ENCODE measurements at regions not wholly inside any gene's neighbourhood (a gene's known extent, or its start where the extent isn't known, plus 50 kb on each side); places are given as distances from the start of the nearest gene placed in this dataset.
A peak's percentile ranks its signal among the peaks of the same experiment; 100 is the strongest.

DNA sequence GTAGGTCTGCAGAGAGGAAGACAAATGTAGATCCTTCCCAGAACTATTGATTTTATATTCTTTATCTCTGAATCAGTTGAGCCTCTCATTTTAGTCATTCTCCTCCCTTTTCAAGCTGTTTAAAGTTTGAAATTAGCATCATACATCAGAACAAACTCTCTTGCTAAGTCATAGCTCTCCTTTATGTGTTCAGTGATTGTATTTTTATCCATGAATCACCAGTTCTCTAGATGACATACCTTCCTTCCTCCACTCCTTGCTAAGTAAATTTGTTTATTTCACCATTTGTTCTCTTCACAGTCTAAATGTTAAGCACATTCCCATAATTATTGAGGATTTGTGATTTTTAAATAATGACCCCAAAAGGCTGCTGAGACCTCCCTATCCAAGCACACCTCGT lies 63.5 kb upstream of the RAPGEF4 start:
- Histone ChIP-seq H3K4me3 (no peak overlapping the region), H3K27me3 (no peaks in the 10 kb centered on the region), H3K9me3 (no peaks in the 10 kb centered on the region), H3K36me3 (no peaks in the 10 kb centered on the region), H3K27ac (no peak overlapping the region), H3K4me1 (no peaks in the 10 kb centered on the region)
- intact Hi-C loops (cut with DNase I) = no loop called here
- DNase-seq (ENCODE audit: extremely low spot score in 2 of 2) = no peak
- TF ChIP-seq POLR2AphosphoS5 (IDR thresholded peaks at IDR 0.05; ENCODE audit: insufficient read depth in 1 of 2, low read depth in 1 of 2) (no peak), CTCF (IDR thresholded peaks at IDR 0.05) (no peak), POLR2A (IDR thresholded peaks at IDR 0.05) (no peak)

GRCh38 chr2:172673056-172673683 lies 62.5 kb upstream of the RAPGEF4 start:
- intact Hi-C loops (cut with DNase I) = no loop called here
- peak in 1 of 2 donors; percentile 40 for DNase-seq (ENCODE audit: extremely low spot score in 2 of 2)
- Histone ChIP-seq H3K36me3 (no peaks in the 10 kb centered on the region), H3K27me3 (no peaks in the 10 kb centered on the region), H3K27ac (no peak overlapping the region), H3K9me3 (no peaks in the 10 kb centered on the region), H3K4me1 (no peaks in the 10 kb centered on the region), H3K4me3 (no peak overlapping the region)
- no peak for TF ChIP-seq POLR2A (IDR thresholded peaks at IDR 0.05)
- TF ChIP-seq POLR2AphosphoS5 (IDR thresholded peaks at IDR 0.05; ENCODE audit: insufficient read depth in 1 of 2, low read depth in 1 of 2) = no peak
- TF ChIP-seq CTCF (IDR thresholded peaks at IDR 0.05) = no peak

DNA sequence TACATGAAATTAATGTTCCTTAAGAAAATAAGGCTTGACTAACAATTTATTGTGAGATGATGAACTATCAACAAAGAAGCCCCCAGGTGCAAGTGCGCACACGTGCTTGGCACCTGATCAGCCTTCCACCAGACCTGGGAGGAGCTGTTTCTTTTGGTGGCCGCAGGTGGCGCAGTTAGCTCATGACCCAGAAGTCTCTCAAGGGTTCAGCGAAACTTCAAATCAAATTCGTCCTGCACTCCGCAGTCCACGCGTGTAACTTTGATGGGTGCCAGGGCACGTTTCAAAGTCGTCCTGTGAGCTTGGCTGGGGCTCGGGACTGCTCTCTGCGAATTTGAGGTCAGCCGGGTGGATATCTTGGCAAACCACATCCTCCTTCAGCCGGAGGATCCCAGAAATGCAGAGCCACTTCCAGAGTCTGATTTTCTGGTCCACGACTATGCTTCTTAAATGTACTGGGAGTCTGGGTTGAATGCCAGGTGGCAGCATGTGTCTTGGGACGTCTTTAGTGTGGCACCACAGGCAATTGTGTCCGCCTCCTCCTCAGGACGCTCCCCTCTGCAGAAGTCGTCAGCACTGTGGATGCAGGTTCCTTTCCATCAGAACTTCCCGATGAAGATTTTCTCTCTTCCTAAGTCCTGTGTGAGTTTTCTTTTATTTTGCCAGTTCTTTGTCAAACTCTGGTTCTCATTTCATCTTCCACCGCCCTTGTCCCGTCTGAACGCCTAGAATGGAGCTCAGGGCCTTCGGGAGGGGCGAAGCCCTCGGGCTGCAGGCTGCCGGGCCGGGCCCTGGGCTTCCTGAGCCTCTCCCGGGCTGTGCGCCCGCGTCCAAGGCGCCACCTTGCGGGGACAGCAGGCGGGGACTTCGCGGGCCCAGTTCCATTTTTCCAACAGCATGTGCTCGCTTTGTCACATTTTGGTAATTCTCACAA lies 61.3 kb upstream of the RAPGEF4 start:
- no peaks in the 10 kb centered on the region for H3K9me3 ChIP-seq
- H3K4me1 ChIP-seq = no peaks in the 10 kb centered on the region
- TF ChIP-seq CTCF (IDR thresholded peaks at IDR 0.05) (no peak), POLR2AphosphoS5 (IDR thresholded peaks at IDR 0.05; ENCODE audit: insufficient read depth in 1 of 2, low read depth in 1 of 2) (no peak), POLR2A (IDR thresholded peaks at IDR 0.05) (no peak)
- no peaks in the 10 kb centered on the region for H3K36me3 ChIP-seq
- no peak for DNase-seq (ENCODE audit: extremely low spot score in 2 of 2)
- H3K4me3 ChIP-seq = no peak overlapping the region
- intact Hi-C loops (cut with DNase I) = no loop called here
- H3K27ac ChIP-seq = no peak overlapping the region
- H3K27me3 ChIP-seq = no peaks in the 10 kb centered on the region

DNA sequence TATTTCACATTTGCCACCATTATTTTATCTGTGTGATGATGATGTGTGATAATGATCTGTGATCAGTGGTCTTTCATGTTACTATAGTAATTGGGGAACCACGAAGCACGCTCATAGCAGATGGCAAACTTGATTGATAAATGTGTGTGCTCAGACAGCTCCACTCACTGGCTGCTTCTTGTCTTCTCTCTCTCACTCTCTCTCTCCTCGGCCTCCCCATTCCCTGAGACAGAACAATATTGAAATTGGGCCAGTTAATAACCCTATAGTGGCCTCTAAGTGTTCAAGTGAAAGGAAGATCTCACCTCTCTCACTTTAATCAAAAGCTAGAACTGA lies 60.7 kb upstream of the RAPGEF4 start:
- Histone ChIP-seq H3K36me3 (no peaks in the 10 kb centered on the region), H3K27me3 (no peaks in the 10 kb centered on the region), H3K9me3 (no peaks in the 10 kb centered on the region), H3K27ac (no peak overlapping the region), H3K4me3 (no peak overlapping the region), H3K4me1 (no peaks in the 10 kb centered on the region)
- intact Hi-C loops (cut with DNase I) = no loop called here
- TF ChIP-seq CTCF (IDR thresholded peaks at IDR 0.05) (no peak), POLR2A (IDR thresholded peaks at IDR 0.05) (no peak), POLR2AphosphoS5 (IDR thresholded peaks at IDR 0.05; ENCODE audit: insufficient read depth in 1 of 2, low read depth in 1 of 2) (no peak)
- DNase-seq (ENCODE audit: extremely low spot score in 2 of 2) = no peak

DNA sequence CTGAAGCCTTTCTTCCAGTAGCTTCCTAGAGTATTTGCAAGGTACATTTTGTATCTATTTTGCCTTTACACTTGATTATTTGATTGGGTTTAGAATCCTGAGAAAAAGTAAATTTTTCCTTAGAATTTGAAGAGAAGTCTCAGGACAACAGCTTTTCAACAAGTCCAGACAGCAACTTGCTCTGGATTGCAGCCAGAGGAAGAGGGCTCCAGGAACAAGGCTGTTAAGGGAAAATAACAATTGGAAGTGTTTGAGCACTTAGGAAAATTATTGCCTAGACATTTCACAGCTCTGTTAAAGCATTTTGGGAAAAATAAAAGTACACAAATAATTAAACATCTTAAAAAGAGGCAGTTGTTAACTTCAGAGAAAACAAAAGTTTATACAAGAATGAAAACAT lies 58.3 kb upstream of the RAPGEF4 start:
- no peaks in the 10 kb centered on the region for H3K27me3 ChIP-seq
- TF ChIP-seq CTCF (IDR thresholded peaks at IDR 0.05) (no peak), POLR2AphosphoS5 (IDR thresholded peaks at IDR 0.05; ENCODE audit: insufficient read depth in 1 of 2, low read depth in 1 of 2) (no peak), POLR2A (IDR thresholded peaks at IDR 0.05) (no peak)
- no peaks in the 10 kb centered on the region for H3K9me3 ChIP-seq
- DNase-seq (ENCODE audit: extremely low spot score in 2 of 2) = no peak
- no peak overlapping the region for H3K27ac ChIP-seq
- intact Hi-C loops (cut with DNase I) = no loop called here
- H3K4me3 ChIP-seq = no peak overlapping the region
- no peaks in the 10 kb centered on the region for H3K36me3 ChIP-seq
- H3K4me1 ChIP-seq = no peaks in the 10 kb centered on the region
